ENCODE measurements at regions not wholly inside any gene's neighbourhood (a gene's known extent, or its start where the extent isn't known, plus 50 kb on each side); places are given as distances from the start of the nearest gene placed in this dataset.

DNA sequence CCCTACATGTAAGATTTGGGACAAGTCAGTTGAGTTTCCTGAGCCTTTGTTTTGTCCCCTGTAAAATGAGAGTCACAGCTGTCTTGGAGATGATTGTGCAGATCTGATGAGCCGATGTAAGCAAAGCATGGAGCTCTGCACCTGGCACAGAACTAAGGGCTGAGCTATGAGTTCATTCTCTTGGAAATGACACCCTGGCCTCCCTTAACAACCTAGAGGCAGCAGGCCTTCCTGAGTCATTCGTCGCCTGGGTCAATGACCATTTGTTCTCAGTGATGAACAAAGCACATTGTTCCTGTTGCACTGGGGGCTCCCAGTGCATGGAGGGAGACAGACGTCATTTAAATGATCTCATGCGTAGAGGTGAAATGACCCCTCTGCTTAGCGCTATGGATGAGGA is 62.8 kb upstream of the GCSH start:
- Histone ChIP-seq H3K27ac (no peak overlapping the region), H3K4me3 (ENCODE audit: low read depth, low read length) (no peak overlapping the region), H3K27me3 (replicated peaks) (no peaks in the 10 kb centered on the region), H3K36me3 (replicated peaks) (no peaks in the 10 kb centered on the region)
- DNase-seq, result no peak
- TF ChIP-seq, protein P1, sequence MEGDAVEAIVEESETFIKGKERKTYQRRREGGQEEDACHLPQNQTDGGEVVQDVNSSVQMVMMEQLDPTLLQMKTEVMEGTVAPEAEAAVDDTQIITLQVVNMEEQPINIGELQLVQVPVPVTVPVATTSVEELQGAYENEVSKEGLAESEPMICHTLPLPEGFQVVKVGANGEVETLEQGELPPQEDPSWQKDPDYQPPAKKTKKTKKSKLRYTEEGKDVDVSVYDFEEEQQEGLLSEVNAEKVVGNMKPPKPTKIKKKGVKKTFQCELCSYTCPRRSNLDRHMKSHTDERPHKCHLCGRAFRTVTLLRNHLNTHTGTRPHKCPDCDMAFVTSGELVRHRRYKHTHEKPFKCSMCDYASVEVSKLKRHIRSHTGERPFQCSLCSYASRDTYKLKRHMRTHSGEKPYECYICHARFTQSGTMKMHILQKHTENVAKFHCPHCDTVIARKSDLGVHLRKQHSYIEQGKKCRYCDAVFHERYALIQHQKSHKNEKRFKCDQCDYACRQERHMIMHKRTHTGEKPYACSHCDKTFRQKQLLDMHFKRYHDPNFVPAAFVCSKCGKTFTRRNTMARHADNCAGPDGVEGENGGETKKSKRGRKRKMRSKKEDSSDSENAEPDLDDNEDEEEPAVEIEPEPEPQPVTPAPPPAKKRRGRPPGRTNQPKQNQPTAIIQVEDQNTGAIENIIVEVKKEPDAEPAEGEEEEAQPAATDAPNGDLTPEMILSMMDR (IDR thresholded peaks at IDR 0.05; ENCODE audit: low read depth, low read length, missing control alignments), result no peak
- in situ Hi-C loops (cut with HindIII; ENCODE audit: low pct_ligation_motif_present, low sequenced_read_pairs), result no loop called here

DNA sequence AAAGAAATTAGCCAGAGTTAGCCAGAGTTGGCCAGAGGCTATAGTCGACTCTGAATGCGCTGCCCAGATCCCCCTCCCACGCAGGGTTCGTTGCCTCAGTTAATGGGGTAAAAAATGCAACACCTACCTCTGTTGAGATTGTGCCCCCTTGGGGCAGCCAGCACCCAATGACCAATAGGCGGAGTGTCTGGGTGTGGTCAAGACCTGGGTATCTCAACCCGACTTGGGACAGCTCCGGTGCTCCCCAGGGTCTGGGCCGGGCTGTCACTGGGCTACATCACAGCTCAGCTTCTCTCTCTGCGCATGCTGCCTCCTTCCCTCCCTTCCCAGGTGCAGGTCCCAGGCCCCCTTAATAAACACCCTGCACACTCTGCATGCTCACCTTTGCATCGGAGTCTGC is 59.6 kb upstream of the GCSH start:
- TF ChIP-seq, protein P1 (IDR thresholded peaks at IDR 0.05; ENCODE audit: low read depth, low read length, missing control alignments), result no peak
- in situ Hi-C loops (cut with HindIII; ENCODE audit: low pct_ligation_motif_present, low sequenced_read_pairs), result no loop called here

DNA sequence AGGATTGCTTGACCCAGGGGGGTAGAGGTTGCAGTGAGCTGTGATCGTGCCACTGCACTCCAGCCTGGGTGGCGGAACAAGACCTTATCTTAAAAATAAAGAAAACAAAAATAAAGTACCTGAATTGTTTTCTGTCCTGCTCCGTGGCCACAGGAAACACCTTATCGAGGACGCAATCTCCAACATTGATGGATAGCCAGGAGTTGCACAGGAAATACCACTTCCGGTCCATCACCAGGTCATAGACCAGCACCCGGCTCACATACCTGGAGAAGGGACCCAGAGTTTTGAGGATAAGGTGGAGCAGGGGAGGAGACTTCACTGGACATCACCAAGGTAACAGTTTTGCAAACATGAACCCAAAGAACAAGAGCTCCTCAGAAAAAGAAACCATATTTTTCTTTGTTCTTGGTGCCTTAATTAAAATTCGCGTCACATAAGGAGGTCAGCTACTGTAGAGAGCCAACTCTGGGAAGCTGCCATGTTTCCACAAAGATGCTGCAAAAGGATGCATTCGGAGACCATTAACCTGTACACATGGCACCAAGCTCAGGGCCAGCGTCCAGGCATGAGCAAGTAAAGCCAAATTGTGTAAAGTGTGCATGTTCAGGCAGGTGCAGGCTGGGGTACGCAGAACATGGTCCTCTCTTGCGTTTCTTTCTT is 55.6 kb upstream of the GCSH start:
- in situ Hi-C loops (cut with HindIII; ENCODE audit: low pct_ligation_motif_present, low sequenced_read_pairs), result no loop called here
- Histone ChIP-seq H3K27ac (no peak overlapping the region), H3K4me3 (ENCODE audit: low read depth, low read length) (no peak overlapping the region), H3K27me3 (replicated peaks) (peaks cover 2% of the 10 kb centered on the region), H3K36me3 (replicated peaks) (no peaks in the 10 kb centered on the region)
- no peak for DNase-seq
- TF ChIP-seq, protein P1 (IDR thresholded peaks at IDR 0.05; ENCODE audit: low read depth, low read length, missing control alignments), result no peak

More for the DNA sequence above, 59.6 kb upstream of the GCSH start:
- no peaks in the 10 kb centered on the region for H3K27me3 ChIP-seq (replicated peaks)
- H3K36me3 ChIP-seq (replicated peaks), result no peaks in the 10 kb centered on the region
- no peak overlapping the region for H3K27ac ChIP-seq
- no peak overlapping the region for H3K4me3 ChIP-seq (ENCODE audit: low read depth, low read length)
- DNase-seq, result no peak

- in situ Hi-C loops (cut with HindIII; ENCODE audit: low pct_ligation_motif_present, low sequenced_read_pairs), result no loop called here
- H3K4me3 ChIP-seq (ENCODE audit: low read depth, low read length), result no peak overlapping the region
Observed at GRCh38 chr16:81149614-81150013, 53.4 kb upstream of the GCSH start.

GRCh38 chr16:81148277-81148676 is 52.1 kb upstream of the GCSH start:
- DNase-seq, result no peak
- H3K27me3 ChIP-seq (replicated peaks), result peaks cover 2% of the 10 kb centered on the region
- in situ Hi-C loops (cut with HindIII; ENCODE audit: low pct_ligation_motif_present, low sequenced_read_pairs), result no loop called here
- H3K4me3 ChIP-seq (ENCODE audit: low read depth, low read length), result no peak overlapping the region
- TF ChIP-seq, protein P1 (IDR thresholded peaks at IDR 0.05; ENCODE audit: low read depth, low read length, missing control alignments), result no peak
- H3K27ac ChIP-seq, result no peak overlapping the region
- no peaks in the 10 kb centered on the region for H3K36me3 ChIP-seq (replicated peaks)

More at GRCh38 chr16:81149614-81150013, 53.4 kb upstream of the GCSH start:
- no peak for DNase-seq
- TF ChIP-seq, protein P1 (IDR thresholded peaks at IDR 0.05; ENCODE audit: low read depth, low read length, missing control alignments), result no peak
- no peaks in the 10 kb centered on the region for H3K36me3 ChIP-seq (replicated peaks)
- H3K27ac ChIP-seq, result no peak overlapping the region
- H3K27me3 ChIP-seq (replicated peaks), result peaks cover 2% of the 10 kb centered on the region

Measured in brain microvascular endothelial cell (primary cell).